ENCODE measurements at regions not wholly inside any gene's neighbourhood (a gene's known extent, or its start where the extent isn't known, plus 50 kb on each side); places are given as distances from the start of the nearest gene placed in this dataset.
A peak's percentile ranks its signal among the peaks of the same experiment; 100 is the strongest.
"Not testable (repeated sequence)": the region's sequence is repeated elsewhere in the genome, so short reads cannot be mapped to it uniquely, and the experiment has no call there.

DNA sequence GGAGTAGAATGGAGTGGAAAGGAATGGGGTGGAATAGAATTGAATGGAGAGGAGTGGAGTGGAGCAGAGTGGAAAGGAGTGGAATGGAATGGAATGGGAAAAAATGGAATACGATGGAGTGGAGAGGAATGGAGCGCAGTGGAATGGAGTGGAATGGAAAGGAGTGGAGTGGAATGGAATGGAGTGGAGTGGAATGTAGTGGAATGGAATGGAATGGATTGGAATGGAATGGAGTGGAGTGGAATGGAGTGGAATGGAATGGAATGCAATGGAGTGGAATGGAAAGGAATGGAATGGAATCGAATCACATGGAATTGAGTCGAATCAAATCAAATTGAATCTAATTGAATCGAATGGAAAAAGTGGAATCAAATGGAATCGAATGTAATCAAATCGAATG is 1016.1 kb downstream of the CDY1 start:
- no peaks in the 10 kb centered on the region for H3K36me3 ChIP-seq
- no peaks in the 10 kb centered on the region for H3K27me3 ChIP-seq (ENCODE audit: low read depth)
- intact Hi-C loops (cut with micrococcal nuclease) = no loop called here
- DNase-seq = no peak
- no peak overlapping the region for H3K4me3 ChIP-seq
- no peak overlapping the region for H3K27ac ChIP-seq (replicated peaks)
- TF ChIP-seq, protein P1, sequence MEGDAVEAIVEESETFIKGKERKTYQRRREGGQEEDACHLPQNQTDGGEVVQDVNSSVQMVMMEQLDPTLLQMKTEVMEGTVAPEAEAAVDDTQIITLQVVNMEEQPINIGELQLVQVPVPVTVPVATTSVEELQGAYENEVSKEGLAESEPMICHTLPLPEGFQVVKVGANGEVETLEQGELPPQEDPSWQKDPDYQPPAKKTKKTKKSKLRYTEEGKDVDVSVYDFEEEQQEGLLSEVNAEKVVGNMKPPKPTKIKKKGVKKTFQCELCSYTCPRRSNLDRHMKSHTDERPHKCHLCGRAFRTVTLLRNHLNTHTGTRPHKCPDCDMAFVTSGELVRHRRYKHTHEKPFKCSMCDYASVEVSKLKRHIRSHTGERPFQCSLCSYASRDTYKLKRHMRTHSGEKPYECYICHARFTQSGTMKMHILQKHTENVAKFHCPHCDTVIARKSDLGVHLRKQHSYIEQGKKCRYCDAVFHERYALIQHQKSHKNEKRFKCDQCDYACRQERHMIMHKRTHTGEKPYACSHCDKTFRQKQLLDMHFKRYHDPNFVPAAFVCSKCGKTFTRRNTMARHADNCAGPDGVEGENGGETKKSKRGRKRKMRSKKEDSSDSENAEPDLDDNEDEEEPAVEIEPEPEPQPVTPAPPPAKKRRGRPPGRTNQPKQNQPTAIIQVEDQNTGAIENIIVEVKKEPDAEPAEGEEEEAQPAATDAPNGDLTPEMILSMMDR (IDR thresholded peaks at IDR 0.05; ENCODE audit: borderline replicate concordance) = no peak
- H3K9me3 ChIP-seq (replicated peaks) = peaks cover 36% of the 10 kb centered on the region
- H3K4me1 ChIP-seq = no peaks in the 10 kb centered on the region

DNA sequence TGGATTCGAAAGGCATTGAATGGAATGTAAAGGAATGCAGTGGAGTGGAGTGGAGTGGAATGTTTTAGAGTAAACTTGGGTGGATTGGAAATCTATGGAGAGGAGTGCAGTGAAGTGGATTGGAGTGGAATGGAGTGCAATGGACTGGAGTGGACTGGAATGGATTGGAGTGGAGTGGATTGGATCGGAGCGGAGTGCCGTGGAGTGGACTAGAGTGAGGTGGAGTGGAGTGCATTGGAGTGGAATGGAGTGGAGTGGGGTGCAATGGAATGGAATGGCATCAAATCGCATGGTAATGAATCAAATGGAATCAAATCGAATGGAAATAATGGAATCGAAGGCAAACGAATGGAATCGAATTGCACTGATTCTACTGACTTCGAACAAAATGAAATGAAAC is 1023.9 kb downstream of the CDY1 start:
- peaks cover 64% of the 10 kb centered on the region for H3K9me3 ChIP-seq (replicated peaks)
- H3K4me3 ChIP-seq; H3K36me3 ChIP-seq; DNase-seq; intact Hi-C loops (cut with micrococcal nuclease); H3K4me1 ChIP-seq; H3K27ac ChIP-seq (replicated peaks); H3K27me3 ChIP-seq (ENCODE audit: low read depth): not testable (repeated sequence)

GRCh38 chrY:26648240-26648639 is 1026.3 kb downstream of the CDY1 start:
- H3K4me1 ChIP-seq; H3K27me3 ChIP-seq (ENCODE audit: low read depth); H3K27ac ChIP-seq (replicated peaks); H3K4me3 ChIP-seq; DNase-seq; H3K36me3 ChIP-seq; intact Hi-C loops (cut with micrococcal nuclease): not testable (repeated sequence)
- peaks cover 64% of the 10 kb centered on the region for H3K9me3 ChIP-seq (replicated peaks)

GRCh38 chrY:26664245-26664644 is 1042.3 kb downstream of the CDY1 start:
- H3K27ac ChIP-seq (replicated peaks) = not testable (repeated sequence)
- H3K9me3 ChIP-seq (replicated peaks) = peaks cover 53% of the 10 kb centered on the region

DNA sequence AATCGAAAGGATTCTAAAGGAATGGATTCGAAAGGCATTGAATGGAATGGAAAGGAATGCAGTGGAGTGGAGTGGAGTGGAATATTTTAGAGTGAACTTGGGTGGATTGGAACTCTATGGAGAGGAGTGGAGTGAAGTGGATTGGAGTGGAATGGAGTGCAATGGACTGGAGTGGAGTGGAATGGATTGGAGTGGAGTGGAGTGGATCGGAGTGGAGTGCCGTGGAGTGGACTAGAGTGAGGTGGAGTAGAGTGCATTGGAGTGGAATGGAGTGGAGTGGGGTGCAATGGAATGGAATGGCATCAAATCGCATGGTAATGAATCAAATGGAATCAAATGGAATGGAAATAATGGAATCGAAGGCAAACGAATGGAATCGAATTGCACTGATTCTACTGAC is 1044.8 kb downstream of the CDY1 start:
- intact Hi-C loops (cut with micrococcal nuclease); H3K4me1 ChIP-seq; H3K27me3 ChIP-seq (ENCODE audit: low read depth); H3K27ac ChIP-seq (replicated peaks); H3K4me3 ChIP-seq; H3K36me3 ChIP-seq; DNase-seq: not testable (repeated sequence)
- peaks cover 59% of the 10 kb centered on the region for H3K9me3 ChIP-seq (replicated peaks)

More at GRCh38 chrY:26664245-26664644, 1042.3 kb downstream of the CDY1 start:
- intact Hi-C loops (cut with micrococcal nuclease); H3K4me1 ChIP-seq; H3K27me3 ChIP-seq (ENCODE audit: low read depth); H3K36me3 ChIP-seq; H3K4me3 ChIP-seq; DNase-seq: not testable (repeated sequence)

GRCh38 chrY:26669243-26669642 is 1047.3 kb downstream of the CDY1 start:
- peaks cover 42% of the 10 kb centered on the region for H3K9me3 ChIP-seq (replicated peaks)
- H3K4me1 ChIP-seq; intact Hi-C loops (cut with micrococcal nuclease); H3K27ac ChIP-seq (replicated peaks); H3K4me3 ChIP-seq; H3K36me3 ChIP-seq; H3K27me3 ChIP-seq (ENCODE audit: low read depth); DNase-seq: not testable (repeated sequence)

DNA sequence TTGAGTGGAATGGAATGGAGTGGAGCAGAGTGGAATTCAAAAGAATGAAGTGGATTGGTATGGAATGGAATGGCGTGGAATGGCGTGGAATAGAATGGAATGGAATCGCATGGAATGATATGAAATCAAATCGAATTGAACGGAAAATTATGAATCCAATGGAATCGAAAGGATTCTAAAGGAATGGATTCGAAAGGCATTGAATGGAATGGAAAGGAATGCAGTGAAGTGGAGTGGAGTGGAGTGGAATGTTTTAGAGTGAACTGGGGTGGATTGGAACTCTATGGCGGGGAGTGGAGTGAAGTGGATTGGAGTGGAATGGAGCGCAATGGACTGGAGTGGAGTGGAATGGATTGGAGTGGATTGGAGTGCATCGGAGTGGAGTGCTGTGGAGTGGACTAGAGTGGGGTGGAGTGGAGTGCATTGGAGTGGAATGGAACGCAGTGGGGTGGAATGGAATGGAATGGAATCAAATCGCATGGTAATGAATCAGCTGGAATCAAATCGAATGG is 1048.5 kb downstream of the CDY1 start:
- intact Hi-C loops (cut with micrococcal nuclease); DNase-seq; H3K4me3 ChIP-seq; H3K4me1 ChIP-seq; H3K36me3 ChIP-seq; H3K27me3 ChIP-seq (ENCODE audit: low read depth); H3K27ac ChIP-seq (replicated peaks): not testable (repeated sequence)
- peaks cover 30% of the 10 kb centered on the region for H3K9me3 ChIP-seq (replicated peaks)

GRCh38 chrY:26670881-26671879 is 1049.3 kb downstream of the CDY1 start:
- intact Hi-C loops (cut with micrococcal nuclease); H3K27ac ChIP-seq (replicated peaks); H3K4me3 ChIP-seq; H3K36me3 ChIP-seq; H3K4me1 ChIP-seq; H3K27me3 ChIP-seq (ENCODE audit: low read depth): not testable (repeated sequence)
- H3K9me3 ChIP-seq (replicated peaks) = peaks cover 30% of the 10 kb centered on the region
- peak; percentile 17 for DNase-seq

All from left ventricle myocardium inferior (tissue), 1 donor.